Inflammatory macrophage treated with lipopolysaccharide for 4 hours (primary cell): ENCODE measurements at regions not wholly inside any gene's neighbourhood (a gene's known extent, or its start where the extent isn't known, plus 50 kb on each side); places are given as distances from the start of the nearest gene placed in this dataset.

Experiments
- DNase-seq: peaks from one replicate; pipeline ENCODE4 v3.0.0-alpha.2; 2020

DNA sequence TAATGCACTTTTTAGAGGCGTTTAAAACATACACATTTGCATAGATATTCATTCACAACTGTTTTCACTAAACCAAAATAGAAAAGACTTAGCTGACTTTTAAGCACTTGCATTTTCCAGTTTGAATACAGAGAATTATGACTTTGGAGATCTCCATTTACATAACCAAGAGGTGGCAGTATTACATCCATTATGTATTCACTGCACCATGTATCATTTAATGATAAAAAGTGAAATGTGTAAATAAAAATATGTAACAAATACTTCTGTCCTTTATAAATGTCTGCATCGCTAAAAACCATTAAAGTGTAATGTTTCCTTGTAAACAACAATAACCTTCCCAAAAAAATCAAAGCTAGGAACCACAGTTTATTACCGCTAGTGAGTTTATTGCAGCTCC lies 413.2 kb downstream of the FGF13 start:
- DNase-seq = no peak

DNA sequence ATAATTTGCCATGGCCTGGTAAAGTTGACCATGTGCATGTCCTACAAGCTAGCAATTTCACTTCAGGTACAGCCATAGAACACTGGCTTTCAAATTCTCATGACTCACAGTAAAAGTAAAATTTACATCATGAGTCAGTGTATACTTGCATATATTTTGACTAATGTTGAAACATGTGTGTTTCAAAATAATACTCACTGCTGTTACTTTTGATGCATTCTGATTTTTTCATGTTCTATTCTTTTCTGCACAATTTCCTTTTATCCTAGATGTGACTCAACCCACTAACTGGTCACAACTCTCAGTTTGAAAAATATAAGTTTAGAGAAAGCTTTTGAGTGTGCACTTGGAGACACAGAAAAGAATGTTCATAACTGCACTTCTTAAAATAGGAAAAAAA lies 365.7 kb downstream of the FGF13 start:
- DNase-seq = no peak

DNA sequence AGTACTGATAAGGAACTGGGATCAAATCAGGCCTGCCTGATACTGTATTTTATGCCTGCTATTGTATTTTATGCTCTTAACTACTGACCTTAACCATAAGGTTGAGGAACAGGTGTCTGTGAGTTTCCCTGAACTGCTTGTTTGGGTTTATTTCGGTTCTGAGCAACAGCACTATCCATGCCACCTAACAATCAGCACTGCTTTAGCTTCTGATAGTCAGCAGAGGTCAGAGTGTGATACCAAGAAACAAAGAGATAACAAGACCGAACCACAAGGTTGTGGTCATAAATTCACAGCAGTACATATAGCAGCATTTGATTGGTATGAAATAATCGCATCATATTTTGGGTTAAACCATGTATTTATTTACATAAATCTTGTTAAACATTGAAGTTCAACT lies 362.2 kb downstream of the FGF13 start:
- DNase-seq = no peak

DNA sequence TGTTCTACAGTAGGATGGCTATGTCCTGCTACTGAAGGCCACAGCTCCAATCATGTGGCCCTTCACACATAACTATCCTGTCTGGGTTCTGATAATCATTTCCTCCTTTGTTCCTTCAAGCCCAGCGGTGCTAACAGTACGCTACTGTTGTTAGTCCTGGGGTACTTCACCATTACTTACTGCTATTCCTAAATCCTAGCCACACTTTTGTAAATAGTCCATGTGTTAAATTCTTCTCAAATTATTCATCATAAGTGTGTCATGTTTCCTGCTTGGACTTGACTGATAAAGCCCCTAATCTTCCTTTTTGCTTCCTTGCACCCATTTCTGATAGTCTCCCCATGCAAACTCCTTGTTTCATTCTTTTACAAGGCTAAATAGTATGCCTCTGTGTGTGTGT lies 332.6 kb downstream of the FGF13 start:
- no peak for DNase-seq

DNA sequence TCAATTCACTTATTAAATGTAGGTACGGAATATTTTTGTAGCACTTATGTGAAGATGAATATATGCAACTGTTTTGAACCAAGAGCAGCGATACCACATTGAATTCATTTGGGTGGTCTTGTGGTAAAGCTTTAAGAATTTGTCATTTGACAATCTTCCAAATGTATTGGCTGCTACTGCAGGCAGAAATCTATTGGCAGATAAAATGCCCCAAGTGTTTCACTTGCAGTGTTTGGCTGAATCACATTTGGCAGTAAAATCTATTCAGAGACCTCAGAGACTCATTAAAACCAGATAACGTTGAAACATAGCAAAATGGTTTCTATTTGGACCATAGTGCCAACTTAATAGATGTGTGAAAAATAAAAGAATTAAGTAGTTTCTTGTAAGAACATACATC lies 303.4 kb downstream of the FGF13 start:
- DNase-seq = no peak

DNA sequence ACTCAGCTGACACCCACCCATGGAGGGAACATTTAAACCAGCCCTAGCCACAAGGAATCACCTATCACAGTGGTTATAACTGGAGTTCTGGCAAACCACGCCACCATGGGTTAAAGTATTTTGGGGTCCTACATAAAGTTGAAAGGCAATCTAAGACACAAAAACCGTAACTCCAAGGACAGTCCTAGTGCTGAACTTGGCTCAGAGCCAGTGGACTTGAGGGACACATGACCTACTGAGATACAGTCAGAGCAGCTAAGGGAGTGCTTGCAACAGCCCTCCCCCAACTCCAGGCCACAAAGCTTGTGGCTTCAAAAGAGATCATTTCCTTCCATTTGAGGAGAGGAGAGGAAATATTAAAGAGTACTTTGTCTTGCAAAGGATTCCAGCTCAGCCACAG lies 300.5 kb downstream of the FGF13 start:
- no peak for DNase-seq
